Ecto neural progenitor cell (in vitro differentiated cells): ENCODE measurements at regions not wholly inside any gene's neighbourhood (a gene's known extent, or its start where the extent isn't known, plus 50 kb on each side); places are given as distances from the start of the nearest gene placed in this dataset.

Experiments used
- DNase-seq: peaks from one replicate; pipeline ENCODE4 v3.0.0-alpha.2; 2018; ENCODE audit warnings: low spot score

DNA sequence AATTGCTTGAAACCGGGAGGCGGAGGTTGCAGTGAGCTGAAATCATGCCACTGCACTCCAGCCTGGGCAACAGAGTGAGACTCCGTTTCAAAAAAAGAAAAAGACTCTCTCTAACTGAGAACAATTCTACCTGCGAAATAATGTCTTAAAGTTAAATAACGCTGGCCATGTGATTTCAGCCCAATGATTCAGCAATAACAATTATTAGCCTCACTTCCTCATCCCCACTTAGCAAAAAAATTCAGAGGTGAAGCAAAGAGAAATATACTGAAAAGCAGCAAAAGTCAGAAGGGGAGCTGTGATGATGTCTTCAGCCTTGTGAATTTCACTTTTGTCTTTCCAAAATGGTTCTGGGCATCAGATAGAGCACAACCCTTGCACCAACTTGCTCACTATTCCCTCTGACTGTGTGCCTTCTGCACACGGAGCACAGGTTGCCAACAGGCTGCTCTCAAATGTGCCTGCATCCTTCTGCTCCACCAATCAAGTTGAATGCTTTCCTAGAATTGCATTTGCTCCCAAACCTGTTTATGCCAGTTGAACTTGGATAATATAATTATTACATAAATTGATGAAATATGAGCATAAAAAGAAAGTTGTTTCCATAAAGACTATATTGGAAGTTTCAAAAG lies 79.8 kb upstream of the IPO9 start:
- no peak for DNase-seq

DNA sequence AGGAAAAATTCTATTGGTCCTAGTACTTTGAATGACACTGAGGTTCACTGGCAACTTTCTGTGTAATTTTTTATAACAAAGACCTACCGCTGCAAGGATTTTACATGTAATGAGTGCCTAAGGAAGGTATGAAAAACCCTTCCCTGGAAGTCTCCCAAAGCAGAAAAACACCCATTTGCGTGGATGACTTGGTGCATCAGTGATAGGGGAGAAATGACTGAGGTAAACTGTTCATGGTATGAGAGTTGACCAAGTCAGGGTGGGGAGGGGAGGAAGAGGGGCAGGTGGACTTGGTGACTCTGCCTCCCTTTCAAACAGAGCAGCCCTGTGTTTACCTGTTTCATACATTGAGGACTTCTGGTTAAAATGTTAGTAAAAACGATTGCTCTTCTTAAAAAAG lies 78.8 kb upstream of the IPO9 start:
- no peak for DNase-seq

DNA sequence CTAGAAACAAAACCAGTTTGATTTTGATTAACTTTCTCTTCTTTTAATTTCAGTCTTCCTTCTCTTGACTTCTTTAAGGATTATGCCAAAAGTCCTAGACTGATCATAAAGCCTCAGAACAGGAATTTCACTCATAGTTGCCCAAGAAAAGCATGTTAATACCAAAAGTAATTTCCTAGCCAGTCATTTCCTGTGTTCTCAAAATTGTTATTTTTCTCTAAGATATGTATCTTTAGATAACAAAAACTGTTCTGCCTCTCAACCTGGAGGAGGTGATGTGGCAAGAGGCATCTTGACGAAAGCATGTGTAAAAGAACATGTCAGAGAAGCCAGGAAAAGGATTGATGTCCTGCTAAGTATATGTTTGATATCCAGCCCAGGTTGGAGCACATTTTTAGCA lies 78.0 kb upstream of the IPO9 start:
- no peak for DNase-seq

DNA sequence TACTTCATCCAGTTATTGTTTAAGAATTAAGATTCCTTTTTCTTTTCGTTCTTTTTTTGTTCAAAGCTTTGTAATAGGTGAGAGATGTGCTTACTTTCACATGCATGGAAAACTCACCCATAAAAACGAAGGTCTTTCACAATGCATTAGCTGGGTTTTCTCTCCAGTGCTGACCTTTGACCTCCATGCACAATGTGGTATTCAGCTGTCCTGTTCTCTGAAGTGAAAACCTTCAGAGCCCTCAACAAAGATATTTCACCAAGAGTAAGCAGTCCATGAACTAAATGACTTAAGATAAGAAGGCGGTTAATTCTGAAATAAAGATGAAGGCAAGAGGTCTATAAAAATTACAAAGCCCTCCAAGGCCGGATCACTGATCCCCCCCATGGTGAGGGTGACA lies 77.1 kb upstream of the IPO9 start:
- DNase-seq, result peak; percentile 69

DNA sequence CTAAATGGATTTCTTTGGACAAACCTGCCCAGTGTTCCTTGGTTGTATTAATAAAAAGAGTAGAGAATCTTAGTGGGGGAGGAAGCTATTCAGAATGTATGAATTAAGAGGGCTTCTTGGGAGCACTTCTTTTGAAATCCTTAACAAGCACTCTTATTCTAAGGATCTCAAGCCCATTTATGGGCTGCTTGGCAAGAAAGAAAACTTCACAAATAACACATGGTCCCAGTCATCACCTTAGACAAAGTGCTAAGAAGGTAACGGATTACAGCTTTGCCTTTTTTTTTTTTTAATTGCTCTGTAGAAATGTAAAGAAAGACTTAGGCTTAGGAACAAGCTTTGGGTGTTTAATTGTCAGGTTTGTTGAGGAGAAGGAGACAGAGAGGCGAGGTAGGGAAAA lies 76.6 kb upstream of the IPO9 start:
- no peak for DNase-seq

DNA sequence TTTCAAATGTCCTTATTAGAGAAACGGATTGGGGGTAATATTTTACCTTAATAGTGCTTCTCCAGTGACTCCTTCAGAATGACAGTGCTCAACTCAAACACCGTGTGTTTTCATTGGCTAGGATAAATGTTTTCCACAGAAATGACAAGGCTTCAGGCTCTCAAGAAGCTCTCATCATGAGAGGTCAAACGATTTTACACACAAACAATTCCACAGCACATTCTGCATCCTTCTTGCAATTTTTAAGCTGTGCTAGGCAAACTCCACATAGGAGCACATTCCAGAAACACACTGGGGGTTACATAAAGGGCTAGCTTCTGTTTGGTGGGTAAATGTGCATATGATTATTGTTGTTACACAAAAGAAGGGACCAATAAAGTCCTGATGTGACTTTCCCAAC lies 75.5 kb upstream of the IPO9 start:
- no peak for DNase-seq

DNA sequence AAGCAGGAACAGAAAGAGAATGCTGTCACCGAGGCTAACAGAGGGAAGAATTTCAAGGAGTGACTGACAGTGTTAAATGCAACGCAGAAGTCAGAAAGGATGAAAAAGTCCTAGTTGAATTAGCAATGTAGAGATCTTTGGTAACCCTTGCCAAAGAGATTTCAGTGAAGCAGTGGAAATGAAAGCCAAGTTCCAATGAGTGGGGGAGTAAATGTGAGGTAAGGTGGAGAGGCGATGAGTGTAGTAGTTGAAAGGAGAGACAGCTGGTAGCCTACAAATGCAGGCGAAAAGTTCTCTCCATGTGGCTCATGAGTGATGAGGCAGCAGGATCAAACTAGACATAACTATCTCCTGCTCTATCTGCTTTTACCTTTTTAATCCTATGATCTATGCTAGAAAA lies 74.6 kb upstream of the IPO9 start:
- no peak for DNase-seq

DNA sequence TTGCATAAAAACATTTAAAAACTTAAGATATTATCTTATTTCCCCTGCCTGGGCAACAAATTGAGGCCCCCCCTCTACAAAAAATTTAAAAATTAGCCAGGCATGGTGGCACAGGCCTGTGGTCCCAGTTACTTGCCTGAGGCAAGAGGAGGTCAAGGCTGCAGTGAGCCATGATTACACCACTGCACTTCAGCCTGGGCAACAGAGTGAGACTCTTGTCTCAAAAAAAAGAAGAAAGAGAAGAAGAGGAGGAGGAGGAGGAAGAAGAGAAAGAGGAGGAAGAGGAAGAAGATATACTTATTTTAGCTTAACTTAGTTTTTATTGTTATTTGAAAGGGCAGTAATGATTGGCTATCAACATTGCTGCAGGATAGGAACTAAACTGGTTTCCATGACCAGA lies 73.8 kb upstream of the IPO9 start:
- DNase-seq, result no peak

DNA sequence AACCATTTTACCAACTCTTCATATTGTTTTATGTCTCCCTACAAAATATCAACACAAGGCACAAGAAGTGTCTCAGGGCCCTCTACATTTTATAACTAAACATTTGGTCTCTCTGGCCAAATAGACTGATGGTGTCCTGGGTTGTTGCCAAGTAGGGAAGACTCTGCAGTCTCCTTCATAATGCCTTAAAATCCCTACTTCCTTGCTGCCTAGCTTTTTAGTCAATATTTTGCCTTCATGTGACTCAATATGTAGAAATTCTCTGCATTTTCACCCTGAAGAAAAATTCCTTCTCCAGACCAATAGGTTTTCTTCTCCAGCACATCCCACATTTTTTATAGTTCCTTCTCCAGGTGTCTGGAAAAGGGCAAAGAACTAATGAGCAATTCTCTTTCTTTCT lies 72.6 kb upstream of the IPO9 start:
- no peak for DNase-seq

DNA sequence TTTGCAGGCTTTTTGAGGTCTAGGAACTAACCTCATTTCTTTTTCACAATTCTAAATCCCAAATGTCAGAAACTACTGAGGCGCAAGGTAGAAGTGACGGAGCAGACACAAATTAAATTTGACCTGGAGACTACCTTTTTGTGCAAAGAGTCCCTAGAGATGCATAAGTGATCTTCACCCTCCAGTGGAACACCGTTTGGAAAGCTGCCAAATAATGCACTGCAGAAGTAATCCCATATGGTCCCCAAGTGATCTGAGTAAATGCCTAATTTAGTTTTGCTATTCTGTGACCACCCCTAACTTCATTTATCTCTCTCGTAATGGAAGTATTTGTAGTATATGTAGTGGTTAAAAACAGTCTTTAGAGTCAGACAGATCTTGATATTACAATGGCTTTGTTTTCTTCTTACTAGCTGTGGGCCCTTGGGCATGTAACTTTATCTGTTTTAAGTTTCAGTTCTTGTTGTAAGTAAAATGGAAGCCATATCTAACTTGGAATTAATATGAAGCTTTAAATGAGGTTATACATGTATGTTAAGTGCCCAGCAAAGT lies 70.4 kb upstream of the IPO9 start:
- no peak for DNase-seq

DNA sequence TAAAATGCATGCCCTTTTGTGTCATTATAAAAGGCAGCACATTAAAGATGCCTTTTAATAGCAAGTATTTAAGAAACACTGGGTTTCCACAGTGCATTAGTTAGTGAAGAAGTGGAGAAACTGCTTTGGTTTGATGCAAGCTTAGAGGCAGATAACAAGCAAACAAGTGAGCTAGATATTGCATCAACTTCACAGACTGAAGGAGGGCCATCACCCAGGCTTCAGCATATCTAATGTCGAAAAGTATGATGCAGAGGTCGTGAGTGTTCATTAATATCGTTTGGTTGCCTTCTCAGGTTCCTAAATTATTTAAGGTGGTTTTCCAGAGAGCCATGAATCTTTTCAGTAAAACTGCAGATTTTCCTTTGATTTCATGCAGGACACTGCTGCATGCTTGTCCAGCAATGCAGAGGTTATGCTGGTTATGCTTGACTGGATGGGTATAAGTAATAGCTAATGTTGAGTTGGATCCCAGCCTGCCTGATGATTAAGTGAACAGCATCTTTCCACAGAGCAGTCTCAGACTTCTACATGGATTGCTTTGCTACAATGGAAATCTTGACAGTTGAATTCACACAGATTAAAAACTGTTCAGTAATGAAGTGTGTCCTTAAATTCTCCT lies 69.7 kb upstream of the IPO9 start:
- no peak for DNase-seq

DNA sequence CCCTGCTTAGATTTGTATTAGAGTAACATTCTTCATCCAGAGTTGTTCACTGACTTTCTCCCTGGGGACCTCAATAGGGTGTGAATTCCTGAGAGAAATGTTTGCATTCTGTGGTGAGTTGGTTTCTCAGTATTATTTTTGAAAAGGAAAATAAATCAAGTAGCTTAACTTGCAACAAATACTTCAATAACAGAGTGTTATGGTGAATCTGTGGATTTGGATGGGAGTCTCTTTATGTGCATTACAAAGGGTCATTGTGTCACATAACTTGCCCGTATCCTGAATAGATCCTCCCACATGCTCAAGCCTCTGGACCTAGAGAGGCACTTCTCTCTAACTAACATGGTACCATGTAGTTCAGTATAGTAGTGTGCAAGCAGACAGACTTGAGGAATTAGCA lies 68.4 kb upstream of the IPO9 start:
- DNase-seq, result no peak

DNA sequence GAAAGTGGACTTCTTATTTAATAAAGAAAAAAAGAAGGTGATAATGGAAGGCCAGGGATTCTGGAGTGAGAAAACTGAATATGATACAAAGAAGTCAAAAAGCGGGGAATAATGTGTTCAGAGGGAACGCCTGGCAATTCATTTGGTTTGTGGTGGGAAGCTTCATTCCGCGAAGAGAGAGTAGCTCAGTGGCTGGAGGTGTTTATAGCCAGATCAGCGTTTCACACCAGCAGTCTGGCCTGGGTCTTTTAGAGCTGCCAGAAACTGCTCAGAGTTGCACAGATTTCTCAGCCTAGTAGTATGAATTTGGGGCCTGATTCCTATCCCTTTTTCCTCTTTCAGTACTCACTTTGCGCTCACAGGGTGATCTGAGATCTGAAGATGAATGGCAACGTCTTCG lies 67.8 kb upstream of the IPO9 start:
- no peak for DNase-seq

DNA sequence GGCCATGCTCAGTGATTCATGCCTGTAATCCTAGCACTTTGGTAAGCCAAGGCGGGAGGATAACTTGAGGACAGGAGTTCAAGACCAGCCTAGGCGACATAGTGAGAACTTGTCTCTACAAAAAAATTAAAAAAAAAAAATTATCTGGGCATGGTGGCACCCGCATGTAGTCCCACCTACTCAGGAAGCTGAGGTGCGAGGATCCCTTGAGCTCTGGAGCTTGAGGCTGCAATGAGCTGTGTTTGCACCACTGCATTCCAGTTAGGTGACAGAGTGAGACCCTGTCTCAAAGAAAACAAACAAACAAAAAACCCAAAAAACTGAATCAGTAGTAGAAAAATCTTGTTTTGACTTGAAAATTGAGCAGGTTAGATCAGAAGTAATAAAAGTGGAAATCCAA lies 67.1 kb upstream of the IPO9 start:
- DNase-seq, result no peak

DNA sequence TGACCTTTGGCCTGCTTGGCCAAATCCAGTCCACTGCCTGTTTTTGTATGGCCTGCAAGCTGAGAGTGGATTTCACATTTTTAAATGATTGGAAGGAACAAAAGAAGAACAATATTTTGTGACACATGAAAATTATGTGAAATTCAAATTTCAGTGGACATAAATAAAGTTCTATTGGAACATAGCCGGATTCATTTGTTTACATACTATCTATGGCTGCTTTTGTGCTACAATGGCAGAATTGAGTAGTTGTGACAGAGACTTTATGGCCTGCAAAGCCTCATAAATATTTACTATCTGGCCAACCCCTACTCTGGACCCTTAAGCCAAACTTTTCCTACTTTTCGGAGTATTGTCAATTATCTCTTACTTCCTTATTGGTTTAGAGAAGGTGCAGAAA lies 66.6 kb upstream of the IPO9 start:
- DNase-seq, result no peak

DNA sequence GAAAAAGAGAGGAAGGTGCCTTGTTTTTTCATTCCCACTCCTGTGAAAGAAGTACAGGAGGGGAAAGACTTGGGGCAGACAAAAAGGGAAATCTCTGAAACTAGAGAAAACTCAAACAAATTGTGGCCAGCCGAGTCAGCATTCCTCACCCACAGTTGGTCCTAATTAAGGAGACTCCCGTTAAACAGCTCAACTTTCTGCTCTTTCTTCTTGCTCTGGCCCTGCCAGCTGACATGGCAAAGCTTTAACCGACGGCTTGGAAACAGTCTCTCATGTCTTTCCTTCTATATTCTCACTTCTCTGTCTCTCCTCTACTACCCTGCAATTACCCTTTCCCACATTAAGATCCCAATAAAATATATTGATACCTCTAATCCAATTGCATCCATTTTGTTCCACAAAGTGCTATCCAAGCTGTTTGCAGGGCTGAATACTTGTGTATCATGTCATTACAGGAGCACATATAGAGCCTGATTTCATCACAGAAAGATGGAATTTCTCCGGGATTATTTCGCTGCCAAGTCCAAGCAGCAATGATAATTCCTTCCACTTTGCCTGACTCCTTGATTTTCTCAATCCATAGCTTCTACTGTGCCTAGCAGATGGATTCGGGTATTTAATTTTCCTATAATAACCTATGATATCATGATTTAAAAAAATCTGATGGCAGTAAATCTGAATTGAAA lies 65.4 kb upstream of the IPO9 start:
- DNase-seq, result no peak

DNA sequence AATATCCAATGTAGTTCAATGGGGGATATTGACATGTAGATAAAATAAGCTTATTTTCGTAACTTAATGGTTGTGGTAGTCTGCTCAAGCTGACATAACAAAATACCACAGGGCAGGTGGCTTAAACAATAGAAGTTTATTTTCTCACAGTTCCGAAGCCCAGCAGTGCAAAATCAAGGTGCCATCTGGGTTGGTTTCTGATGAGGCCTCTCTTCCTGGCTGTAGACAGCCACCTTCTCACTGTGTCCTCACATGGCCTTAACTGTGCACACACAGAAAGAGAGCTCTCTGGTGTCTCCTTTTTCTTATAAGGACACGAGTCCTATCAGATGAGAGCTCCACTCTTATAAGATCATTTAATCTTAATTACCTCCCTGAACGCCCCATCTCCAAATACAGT lies 64.8 kb upstream of the IPO9 start:
- DNase-seq, result no peak

DNA sequence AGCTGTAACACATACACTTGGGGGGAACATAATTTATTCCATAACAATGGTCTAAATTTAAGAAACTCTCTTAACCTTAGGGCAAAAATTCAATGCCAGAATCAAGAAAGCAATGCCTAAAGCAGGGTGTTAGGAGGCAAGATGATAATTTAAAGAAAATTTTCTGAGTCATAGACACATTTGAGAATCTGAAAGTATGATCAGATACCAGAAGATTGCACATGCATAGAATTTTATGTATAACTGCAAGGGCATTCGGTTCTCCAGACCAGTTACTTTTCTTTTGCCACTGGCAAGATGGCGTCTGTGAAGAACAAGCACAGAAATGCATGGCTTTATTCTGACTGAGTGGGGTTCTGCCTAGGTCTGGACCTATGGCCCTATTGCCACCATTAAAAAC lies 64.4 kb upstream of the IPO9 start:
- no peak for DNase-seq

DNA sequence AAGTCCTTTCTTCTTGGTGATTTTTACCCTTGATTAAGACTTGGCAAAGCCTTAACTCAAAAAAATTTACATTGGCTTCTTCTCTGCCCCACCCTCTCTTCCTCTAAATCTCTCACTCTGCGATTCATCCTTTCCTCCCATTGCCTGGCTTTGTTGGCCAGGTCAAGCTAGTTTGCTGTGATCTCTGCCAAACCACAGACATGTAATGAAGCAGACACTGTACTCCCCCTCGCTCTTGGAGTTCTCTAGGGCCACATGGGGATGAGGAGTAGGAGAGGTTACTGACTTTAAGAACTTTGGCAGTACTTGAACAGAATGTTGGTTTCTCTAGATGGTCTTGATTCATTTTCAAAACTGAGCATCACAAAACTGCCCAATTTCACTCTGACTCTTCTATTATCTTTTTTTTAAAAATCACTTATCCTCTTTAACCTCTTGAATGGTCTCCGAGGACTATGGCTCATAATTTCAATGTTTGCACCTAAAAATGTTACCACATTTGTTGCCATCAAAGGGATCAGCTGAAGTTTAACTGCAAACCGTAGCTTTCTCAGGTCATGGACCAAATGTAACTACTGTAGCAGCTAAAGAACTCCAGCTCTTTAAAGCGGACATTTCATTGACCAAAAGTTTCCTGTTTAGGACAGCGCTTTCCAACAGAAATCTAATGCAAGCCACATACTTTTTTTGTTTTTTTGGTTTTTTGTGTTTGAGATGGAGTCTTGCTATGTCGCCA lies 62.7 kb upstream of the IPO9 start:
- no peak for DNase-seq

DNA sequence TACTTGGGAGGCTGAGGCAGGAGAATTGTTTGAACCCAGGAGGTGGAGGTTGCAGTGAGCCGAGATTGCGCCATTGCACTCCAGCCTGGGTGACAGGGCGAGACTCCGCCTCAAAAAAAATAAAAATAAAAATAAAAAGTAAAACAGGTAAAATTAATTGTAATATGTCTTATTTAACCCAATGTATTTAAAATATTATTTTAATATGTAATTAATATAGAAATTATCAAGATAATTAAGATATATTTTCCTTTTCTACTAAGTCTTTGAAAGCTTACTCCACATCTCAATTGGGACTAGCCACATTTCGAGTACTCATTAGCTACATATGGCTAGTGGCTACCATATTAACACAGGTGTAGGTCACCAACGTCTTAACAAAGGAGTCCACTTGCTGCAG lies 61.6 kb upstream of the IPO9 start:
- no peak for DNase-seq

DNA sequence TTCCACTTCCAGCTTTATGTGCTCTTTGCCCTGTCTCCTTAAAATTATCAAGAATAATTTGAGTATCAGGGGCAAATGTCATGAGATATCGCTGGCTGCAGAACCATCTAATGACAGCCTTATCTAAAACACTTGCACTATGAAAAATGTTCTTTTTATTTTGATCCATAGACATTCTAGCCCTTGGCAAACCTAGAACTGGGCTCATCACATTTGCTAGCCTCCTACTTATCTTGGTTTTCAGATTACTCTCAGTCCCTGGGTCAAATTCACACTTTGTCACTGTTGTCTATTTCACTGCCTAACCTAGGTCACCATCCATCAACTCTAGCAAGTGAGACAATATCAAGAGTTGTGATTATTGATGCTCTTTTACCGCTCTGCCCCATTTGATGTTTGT lies 59.9 kb upstream of the IPO9 start:
- no peak for DNase-seq

DNA sequence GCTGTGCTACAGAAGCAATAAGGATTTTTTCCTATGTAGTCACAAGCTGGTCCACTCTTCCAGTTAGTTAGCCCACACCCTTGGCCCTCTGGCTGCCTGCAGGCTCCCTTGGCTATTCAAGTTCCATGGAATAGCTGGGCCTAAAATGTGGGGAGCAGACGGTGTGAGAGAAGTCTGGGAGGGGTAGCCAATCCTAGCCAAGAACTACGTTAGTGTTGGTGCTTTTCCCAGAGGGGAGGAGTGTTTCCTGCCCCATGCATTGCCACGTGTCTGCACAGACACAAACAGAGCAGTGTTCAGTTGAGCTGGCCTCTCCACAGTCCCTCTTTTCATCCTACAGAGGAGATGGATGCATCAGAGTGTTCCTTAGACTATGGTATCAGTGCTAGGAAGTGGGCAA lies 59.0 kb upstream of the IPO9 start:
- DNase-seq, result no peak

DNA sequence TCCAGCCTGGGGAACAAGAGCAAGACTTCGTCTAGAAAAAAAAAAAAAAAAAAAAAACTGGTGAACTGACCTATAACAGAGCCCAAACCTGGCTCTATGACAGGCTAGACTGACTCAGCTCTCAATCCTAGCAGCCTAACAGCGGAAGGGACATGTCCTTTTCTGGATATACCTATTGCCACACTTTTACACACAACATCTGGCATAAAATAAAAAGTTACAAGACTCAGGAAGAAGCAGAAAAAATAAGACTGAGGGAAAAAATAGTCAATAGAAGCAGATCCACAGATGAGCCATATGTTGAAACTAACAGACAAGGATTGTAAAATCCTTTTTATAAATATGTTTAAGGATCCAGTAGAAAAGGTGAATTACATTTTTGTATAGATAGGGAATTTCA lies 57.5 kb upstream of the IPO9 start:
- DNase-seq, result no peak
